ENCODE measurements at regions not wholly inside any gene's neighbourhood (a gene's known extent, or its start where the extent isn't known, plus 50 kb on each side); places are given as distances from the start of the nearest gene placed in this dataset.

- Histone ChIP-seq H3K36me3 (no peaks in the 10 kb centered on the region), H3K9me3 (ENCODE audit: low read depth) (no peaks in the 10 kb centered on the region), H3K4me1 (ENCODE audit: low read depth) (no peaks in the 10 kb centered on the region), H3K27ac (no peak overlapping the region), H3K4me3 (no peak overlapping the region), H3K27me3 (no peaks in the 10 kb centered on the region)
- no peak for DNase-seq (ENCODE audit: low read depth in 1 of 2, low spot score in 1 of 2)
- TF ChIP-seq CTCF (IDR thresholded peaks at IDR 0.05; ENCODE audit: low read depth, low read length) = no peak
Measured at GRCh38 chr3:35562141-35562540, 77.2 kb upstream of the ARPP21 start.

- no peak for DNase-seq (ENCODE audit: low read depth in 1 of 2, low spot score in 1 of 2)
- H3K4me1 ChIP-seq (ENCODE audit: low read depth) = no peaks in the 10 kb centered on the region
- no peak overlapping the region for H3K4me3 ChIP-seq
Measured at GRCh38 chr3:35565048-35565447, 74.3 kb upstream of the ARPP21 start.

More at GRCh38 chr3:35565048-35565447, 74.3 kb upstream of the ARPP21 start:
- Histone ChIP-seq H3K27ac (no peak overlapping the region), H3K36me3 (no peaks in the 10 kb centered on the region), H3K9me3 (ENCODE audit: low read depth) (no peaks in the 10 kb centered on the region), H3K27me3 (no peaks in the 10 kb centered on the region)
- TF ChIP-seq CTCF (IDR thresholded peaks at IDR 0.05; ENCODE audit: low read depth, low read length) = no peak

Measured in cardiac muscle cell (in vitro differentiated cells and primary cell).